Middle frontal gyrus (tissue), 1 donor: ENCODE measurements at regions not wholly inside any gene's neighbourhood (a gene's known extent, or its start where the extent isn't known, plus 50 kb on each side); places are given as distances from the start of the nearest gene placed in this dataset.
"Not testable (repeated sequence)": the region's sequence is repeated elsewhere in the genome, so short reads cannot be mapped to it uniquely, and the experiment has no call there.

Source experiments
- DNase-seq: peaks from one replicate; pipeline ENCODE4 v3.0.0-alpha.2; 2015; ENCODE audit warnings: low spot score; ENCODE audit errors: extremely low spot score

DNA sequence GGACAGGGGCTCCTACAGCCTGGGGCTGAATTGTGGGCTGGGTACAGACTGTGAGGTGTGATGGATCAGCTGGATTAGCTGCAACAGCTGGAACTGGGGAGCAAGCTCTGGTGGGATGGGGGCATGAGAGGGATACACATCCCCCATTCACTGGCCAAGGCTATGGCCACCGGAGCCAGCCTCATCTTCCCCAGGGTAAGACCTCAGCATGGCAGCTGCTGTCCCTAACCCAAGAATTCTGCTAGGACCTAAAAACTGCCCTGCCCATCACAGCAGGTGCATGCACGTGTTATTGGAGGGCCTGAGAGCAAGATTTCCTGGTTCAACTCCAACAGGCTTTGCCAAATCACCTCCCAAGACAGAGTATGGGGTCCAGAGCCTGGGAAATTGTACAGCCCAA, 258.6 kb upstream of the AGTR2 start:
- DNase-seq: no peak

DNA sequence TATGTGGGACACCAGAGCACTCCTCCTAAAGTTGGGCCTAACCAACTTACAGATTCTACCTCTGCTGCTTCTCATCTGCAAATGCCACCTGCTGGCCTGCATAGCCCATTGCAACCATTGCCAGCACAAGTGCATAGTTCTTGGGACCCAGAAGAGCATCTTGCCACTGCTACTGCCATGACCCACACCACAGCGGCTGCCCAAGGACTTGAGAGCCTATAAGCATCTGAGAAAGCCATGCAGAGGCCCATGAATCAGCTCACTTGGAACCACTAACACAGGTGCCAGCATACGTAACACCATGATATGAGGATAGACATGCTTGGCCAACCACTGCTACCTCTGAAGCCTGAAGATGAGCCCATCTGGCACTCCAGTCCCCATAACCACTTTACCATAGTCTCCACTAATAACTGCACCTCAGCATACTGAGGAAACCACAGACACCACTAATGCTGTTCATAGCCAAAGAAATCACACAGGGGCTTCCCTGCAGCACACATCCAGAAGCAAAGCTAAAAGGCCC, 258.1 kb upstream of the AGTR2 start:
- DNase-seq: no peak

DNA sequence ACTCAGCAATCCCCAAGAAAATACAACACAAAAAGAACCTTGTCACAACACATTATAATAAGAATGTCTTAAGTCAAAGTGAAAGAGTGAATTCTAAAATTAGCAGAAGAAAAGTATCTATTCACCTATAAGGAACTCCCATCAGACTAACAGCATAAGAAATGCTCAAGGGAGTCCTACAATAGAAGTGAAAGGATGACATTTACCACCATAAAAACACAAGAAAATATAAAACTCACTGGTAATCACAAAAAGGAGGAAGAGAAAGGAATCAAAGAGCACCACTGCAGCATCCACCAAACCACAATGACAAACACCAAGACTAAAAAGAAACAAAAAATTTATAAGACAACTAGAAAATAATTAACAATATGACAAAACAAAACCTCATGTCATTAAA, 257.0 kb upstream of the AGTR2 start:
- no peak for DNase-seq

DNA sequence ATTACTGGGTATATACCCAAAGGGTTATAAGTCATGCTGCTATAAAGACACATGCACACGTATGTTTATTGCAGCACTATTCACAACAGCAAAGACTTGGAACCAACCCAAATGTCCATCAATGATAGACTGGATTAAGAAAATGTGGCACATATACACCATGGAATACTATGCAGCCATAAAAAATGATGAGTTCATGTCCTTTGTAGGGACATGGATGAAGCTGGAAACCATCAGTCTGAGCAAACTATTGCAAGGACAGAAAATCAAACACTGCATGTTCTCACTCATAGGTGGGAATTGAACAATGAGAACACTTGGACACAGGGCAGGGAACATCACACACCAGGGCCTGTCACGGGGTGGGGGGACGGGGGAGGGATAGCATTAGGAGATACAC, 254.9 kb upstream of the AGTR2 start:
- DNase-seq: not testable (repeated sequence)

DNA sequence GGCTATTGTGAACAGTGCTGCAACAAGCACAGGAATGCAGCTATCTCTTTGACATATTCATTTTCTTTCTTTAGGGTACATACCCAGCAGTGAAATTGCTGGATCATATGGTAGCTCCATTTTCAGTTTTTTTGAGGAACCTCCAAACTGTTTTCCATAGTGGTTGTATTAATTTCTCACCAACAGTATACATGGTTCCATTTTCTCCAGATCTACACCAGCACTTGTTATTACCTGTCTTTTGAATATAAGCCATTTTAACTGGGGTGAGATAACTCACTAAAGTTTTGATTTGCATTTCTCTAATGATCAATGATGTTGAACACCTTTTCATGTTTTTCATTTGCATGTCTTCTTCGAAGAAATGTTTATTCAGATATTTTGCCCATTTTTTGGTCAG, 241.1 kb upstream of the AGTR2 start:
- no peak for DNase-seq

DNA sequence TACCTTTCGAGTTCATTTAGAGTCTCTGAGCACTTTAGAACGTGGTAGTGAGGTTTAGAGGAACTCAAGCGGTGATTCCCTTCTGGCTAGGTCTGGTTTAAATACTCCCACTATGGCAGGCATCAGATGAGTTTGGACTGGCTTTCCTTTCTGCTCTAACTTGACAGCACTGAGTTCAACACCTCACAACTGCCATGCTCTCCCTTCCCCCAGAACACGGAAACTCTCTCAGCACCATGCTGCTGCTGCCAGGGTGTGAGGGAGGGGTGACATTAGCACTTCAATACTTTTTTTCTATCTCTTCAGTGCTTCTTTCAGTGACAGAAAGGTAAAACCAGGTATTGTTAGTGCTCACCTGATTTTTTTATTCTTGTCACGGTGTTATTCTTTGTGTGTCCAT, 234.5 kb upstream of the AGTR2 start:
- DNase-seq: no peak

DNA sequence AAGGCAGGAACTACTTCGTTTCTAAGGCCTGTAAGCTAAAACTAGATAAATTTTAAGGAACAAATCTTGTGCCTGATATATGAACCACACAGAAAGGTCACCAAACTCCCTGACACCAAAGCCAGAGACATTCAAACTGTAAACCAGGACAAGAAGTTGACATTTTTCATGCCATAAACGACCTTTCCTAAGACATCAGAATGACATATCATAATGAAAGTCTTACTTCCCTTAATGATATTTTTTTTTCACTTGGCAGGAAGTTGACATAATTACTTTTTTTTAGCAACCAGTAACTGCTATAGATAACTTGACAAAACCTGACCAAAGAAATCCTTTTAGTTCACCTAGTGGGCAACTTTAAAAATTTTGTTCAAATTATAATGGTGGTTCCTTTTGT, 231.5 kb upstream of the AGTR2 start:
- no peak for DNase-seq

DNA sequence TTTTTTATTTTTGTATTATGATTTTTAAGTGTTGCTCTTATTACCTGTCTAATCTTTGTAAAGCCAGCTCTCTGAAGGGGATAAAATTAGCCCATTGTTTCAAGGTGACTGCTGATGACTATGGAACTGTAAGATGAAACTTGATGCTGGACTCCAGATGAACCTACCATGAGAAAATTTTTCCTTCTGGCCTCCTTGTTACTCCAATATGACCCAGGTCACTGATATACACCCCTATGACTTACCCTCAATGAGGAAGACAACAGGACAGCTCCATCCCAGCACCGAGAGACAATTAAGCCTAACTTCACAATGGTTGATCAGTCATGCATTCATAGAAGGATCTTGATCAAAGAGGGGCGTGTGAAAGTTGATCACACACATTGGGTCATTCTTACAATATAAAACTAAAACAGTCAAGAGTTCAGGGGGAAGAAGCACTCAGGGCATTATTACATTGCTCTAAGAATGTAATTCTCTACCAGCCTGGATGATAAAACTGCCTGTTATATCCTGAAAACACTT, 230.8 kb upstream of the AGTR2 start:
- DNase-seq: no peak

DNA sequence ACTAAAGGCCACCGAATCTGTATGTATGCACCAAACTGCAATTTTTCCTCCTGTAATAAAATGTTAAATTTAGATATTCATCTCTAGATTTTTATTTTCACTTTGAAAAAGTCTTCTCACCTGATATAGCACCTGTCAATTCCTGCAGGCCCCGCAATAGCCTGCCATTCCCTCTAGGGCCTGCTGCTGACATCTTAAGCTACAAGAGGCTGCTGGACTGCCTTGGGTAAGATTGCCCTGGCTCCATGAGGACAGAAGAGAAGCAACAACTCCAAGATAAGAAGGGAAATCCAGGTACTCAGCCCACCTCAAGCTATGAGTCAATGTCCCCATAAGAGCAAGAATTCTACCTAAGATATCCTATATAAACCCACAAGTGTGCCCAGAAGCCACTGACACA, 230.2 kb upstream of the AGTR2 start:
- no peak for DNase-seq

DNA sequence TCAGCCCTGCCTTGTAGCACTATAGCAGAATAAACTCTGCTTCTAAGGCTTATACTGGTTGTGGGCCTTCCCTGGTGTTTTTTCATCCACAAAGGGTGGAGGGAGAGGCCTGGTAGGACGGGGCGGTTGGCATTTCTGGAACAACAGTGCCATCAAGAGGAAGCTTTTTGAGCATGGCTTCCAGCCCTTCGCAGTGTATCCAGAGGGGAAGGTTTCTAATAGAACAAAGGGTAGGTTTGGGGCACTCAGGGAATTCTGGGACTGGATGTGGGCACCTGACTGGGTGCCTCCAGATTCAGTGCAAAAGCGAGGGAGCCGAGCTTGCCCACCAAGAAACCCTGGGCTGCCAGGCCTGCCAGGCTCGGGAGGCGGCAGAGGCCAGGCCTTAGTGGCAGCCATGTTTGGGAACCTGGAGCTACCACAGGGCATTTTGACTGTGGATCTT, 229.6 kb upstream of the AGTR2 start:
- peak; percentile 17 for DNase-seq

DNA sequence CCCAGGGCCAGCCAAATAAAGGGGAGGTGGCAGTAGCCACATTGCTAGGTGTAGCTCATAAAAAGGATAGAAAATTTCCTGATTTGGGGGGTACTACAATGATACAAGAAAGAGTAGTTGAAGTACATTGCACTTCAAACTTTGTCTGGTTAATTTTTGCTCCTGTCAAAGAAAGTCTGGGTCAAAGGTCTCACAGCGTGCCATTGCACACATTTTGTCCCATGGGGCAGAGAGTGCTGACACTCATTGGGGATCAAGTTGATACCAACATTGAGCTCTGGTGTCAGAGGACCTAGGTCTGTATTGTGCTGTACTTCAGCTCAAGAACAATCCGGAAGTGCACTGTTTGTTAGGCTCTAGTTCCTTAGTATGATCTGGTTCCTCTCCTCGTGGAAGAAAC, 229.2 kb upstream of the AGTR2 start:
- DNase-seq: no peak

DNA sequence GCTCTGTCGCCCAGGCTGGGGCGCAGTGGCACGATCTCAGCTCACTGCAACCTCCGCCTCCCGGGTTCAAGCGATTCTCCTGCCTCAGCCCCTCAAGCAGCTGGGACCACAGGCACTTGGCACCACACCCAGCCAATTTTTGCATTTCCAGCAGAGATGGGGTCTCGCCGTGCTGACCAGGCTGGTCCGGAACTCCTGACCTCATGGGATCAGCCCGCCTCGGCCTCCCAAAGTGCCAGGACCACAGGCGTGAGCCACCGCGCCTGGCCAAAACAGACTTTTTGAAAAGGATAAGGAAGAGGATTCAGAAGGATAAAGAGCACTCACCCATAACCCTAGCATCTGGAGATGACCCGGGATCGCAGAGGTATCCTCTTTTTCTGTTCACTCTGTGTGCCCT, 224.5 kb upstream of the AGTR2 start:
- DNase-seq: no peak

DNA sequence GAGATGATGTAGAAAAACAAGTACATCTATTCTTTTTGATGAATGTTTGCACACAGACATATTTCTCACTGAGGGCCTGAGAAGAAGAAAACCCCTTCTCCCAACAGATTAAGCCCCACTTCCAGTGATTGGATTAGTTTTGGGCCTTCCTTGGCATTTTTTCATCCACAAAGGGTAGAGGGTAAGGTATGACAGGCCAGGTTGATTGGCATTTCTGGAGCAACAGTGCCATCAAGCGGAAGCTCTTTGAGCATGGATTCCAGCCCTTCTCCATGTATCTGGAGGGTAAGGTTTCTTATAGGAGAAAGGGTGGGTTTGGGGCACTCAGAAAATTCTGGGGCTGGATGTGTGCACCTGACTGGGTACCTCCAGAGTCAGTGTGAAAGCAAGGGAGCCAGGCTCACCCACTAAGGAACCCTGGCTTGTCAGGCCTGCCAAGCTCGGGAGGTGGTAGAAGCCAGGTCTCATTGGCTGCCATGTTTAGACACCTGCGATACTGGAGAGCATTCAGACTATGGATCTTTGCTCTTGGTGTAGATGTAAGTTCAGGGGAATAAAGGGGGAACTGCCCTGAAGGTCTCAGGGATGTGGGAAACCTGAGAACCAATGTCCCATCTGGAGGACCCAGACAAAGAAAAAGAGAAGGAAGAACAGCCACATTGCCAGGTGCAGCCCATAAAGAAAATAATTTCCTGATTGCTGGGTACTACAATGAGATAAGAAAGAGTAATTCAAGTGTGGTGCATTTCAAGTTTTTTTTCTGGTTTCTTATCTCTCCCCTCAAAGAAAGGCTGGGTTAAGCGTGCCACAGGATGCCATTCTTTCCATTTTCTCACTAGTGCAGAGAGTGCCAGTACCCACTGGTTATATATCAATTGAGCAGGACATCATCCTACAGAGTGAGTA, 222.3 kb upstream of the AGTR2 start:
- DNase-seq: no peak

DNA sequence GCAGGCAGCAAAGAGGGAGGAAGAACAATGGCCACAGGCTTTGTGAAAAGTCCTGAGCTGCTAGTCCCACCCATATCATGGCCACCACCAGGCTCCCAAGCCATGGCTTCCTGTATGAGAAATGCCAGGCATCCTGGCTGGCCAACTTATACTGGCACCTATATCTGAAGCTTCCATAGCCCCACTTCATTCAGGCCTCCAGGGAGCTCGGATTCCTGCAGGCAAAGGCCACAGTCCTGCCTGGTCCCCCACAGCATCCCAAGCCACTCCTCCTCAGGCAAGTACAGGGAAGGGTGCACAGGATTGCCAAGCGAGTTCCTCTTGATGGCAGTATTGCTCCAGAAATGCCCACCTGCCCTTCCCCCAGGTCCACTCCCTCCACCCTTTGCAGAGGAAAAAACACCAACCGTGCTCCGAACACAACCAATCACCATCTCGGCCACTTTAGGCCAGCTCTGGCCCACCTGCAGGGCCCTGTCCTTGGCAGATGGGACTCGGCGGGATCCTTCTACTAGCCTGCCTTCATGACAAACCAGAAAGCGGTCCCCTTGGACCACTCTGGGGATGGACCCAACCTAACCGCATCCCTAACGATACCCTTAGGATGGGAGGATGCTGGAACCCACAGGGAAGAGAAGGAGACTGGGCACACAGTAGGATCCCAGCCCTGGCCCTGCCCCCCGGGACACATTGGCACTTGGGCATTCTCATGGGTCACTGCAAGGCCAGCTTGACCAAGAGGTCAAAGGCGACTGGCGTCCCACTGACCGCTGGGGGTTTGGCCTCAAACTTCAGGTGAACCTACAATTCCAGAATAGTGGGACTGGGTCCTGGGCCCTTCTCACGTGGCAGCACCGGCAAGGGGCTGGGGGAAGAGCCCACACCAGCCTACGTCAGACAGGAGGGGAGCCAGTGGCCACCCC, 220.4 kb upstream of the AGTR2 start:
- no peak for DNase-seq

DNA sequence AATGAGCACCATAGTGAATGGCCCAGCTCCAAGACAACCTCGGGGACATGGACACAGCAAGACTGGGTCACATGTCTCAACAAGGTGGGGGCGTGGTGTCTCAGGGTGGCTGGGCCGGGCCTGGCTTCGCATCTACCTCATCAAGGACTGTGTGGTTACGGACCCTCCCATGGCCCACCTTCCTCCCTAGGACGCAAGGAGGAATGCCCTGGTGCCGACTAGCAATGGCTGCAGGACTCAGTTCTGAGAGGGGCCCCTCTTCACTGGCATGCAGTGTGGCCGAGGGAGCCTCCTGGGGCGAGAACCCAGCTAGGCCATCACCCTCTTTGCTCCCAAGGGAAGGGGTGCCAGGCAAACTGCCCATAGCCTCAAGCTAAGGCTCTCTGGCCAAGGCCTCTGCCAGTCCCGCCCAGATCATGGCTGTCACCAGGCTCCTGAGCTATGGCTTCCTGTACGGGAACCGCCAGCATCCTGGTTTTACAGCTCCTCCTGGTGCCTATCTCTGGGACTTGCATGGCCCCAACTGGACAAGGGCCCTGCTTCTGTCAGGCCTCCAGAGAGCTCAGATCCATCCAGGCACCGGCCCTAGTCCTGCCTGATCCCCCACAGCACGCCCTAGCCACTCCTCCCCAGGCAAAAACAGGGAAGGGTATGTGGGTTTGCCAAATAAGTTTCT, 218.0 kb upstream of the AGTR2 start:
- DNase-seq: no peak

DNA sequence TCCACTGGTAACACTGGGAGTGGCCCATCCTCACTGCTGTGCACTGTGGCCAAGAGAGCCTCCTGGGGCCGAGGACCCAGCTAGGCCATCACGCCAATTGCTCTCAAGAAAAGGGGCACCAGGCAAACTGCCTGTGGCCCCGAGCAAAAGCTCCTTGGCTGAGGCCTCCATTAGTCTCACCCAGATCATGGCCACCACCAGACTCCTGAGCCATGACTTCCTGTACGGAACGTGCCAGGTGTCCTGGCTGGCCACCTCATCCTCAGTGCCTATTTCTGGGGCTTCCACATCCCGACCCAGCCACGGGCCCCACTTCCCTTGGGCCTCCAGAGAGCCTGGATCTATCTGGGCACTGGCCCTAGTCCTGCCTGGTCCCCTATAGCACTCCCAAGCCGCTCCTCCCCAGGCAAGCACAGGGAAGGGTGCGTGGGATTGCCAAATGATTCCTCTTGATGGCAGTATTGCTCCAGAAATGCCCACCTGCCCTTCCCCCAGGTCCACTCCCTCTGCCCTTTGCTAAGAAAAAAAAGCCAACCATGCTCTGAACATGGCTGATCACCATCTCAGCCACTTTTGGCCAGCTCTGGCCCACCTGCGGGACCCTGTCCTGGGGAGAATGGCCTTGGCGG, 212.6 kb upstream of the AGTR2 start:
- no peak for DNase-seq

DNA sequence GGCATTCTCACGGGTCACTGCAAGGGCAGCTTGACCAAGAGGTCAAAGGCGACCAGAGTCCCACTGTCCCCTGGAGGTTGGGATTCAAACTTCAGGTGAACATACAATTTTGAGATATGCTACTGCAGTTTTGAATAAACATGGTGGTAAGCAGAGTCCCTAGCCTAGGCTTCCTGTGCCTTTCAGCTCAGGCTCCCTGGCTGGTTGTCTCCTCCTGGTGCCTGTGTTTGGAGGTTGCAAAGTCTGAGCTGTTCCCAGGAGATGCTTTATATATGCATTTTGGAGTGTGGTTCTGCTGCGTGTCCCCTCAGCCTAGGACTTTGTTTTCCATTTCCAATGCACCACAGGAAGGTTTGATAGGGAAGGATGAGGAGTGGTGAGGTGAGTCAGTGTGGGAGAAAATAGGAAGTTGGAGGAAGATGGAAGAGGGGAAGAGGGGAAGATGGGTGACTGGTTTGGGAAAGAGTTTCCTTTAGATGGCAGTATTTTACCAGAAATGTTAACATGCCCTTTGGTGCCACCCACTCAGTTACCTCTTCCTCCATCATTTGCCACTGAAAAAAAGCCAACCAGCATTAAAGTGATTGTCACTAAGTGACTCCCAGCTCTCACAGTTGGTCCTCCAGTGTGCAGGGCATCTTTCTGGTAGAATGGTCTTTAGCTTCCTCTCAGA, 211.7 kb upstream of the AGTR2 start:
- no peak for DNase-seq

DNA sequence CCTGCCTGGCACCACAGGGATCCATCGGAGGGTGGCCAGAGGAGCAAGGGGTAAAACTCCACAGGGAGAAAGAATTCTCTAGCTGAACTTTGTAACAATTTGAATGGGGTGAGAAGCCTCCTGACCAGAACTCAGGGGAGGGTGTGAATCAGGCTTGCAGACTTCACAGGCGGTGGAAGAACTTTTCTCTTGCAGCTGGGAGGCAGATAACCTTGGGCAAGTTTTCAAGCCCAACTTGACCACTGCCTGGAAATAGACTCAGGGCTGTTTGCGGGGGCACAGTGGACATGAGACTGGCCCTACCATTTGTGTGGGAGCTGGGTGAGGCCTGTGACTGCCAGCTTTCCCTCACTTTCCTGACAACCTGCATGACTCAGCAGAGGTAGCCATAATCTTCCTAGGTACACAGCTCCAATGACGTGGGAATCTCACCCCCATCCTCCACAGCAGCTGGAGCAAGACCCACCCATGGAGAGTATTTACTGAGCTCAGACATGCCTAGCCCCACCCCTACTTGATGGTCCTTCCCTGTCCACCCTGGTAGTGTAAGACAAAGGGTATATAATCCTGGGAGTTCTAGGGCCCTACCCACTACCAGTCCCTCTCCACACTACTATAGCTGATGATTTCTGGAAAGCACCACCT, 210.0 kb upstream of the AGTR2 start:
- DNase-seq: no peak

DNA sequence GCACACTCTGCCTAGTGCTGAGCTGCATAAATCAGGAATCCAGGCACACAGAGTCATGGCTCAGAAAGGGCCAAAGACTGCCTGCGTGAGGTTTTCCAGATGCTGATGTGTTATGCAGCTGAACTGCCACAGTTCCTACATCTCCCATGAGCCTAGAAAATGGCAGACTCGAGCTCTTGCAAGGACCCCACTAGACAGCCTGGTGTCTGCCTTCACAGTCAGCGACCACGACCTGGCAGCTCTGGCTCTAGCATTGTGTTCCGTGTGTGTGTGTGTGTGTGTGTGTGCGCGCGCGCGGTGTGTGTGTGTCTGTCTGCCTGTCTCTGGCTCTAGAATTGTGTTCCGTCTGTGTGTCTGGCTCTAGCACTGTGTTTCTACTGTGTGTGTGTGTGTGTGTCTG, 203.6 kb upstream of the AGTR2 start:
- DNase-seq: no peak
